ENCODE measurements at regions not wholly inside any gene's neighbourhood (a gene's known extent, or its start where the extent isn't known, plus 50 kb on each side); places are given as distances from the start of the nearest gene placed in this dataset.

DNA sequence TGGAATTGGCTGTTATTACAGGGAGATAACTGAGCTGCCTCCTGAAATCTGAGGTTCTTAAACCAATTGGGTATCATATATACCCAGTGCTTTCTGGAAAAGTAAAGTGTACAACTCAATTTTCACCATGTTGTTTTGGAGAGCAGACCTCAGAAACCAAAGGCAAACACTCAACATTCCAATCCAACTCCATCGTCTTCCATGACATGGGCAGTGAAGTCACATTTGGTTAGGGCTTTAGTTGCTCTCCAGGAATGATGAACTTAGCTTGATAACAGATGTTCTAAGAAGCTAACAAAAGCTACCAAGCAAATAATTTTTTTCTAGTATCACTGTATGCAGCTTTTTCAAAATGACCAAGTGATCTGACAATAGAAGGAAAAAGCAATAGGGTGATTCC lies 107.0 kb upstream of the SLC35G4 start:
- peaks cover 0 to 3% of the 10 kb centered on the region in 2 experiments; a peak in 1 of 5 replicates for H3K27me3 ChIP-seq (ENCODE audit: control insufficient read depth in 2 of 2, insufficient read depth in 2 of 2, low read length in 2 of 2)
- DNase-seq (ENCODE audit: extremely low read depth in 1 of 4, low spot score in 3 of 4) (no peak), FAIRE-seq (no peak), ATAC-seq (no peak)
- CTCF ChIA-PET (ENCODE audit: low intra/inter-chr PET ratio), result no interaction called here
- no peaks in the 10 kb centered on the region for H3K9me1 ChIP-seq (ENCODE audit: control insufficient read depth, insufficient read depth, low read length)
- no peaks in the 10 kb centered on the region for H3K79me2 ChIP-seq (ENCODE audit: control insufficient read depth, insufficient read depth, low read length)
- no peaks in the 10 kb centered on the region for H3K4me1 ChIP-seq (replicated peaks in 1 of 2; ENCODE audit: control insufficient read depth in 2 of 2, insufficient read depth in 2 of 2, low read length in 2 of 2)
- H3K4me2 ChIP-seq (ENCODE audit: insufficient read depth, low read length), result no peak overlapping the region
- no peak overlapping the region for H3K4me3 ChIP-seq
- TF ChIP-seq CBX5 (IDR thresholded peaks at IDR 0.05; ENCODE audit: borderline replicate concordance, low read depth), result no peak
- no peak for TF ChIP-seq ZNF408 (CRISPR knock-in tag; IDR thresholded peaks at IDR 0.05; ENCODE audit: low read depth)
- no peak for TF ChIP-seq THAP12 (CRISPR knock-in tag; IDR thresholded peaks at IDR 0.05)
- no peak for TF ChIP-seq CHD1 (IDR thresholded peaks at IDR 0.05; ENCODE audit: low read length)
- TF ChIP-seq, protein P1, sequence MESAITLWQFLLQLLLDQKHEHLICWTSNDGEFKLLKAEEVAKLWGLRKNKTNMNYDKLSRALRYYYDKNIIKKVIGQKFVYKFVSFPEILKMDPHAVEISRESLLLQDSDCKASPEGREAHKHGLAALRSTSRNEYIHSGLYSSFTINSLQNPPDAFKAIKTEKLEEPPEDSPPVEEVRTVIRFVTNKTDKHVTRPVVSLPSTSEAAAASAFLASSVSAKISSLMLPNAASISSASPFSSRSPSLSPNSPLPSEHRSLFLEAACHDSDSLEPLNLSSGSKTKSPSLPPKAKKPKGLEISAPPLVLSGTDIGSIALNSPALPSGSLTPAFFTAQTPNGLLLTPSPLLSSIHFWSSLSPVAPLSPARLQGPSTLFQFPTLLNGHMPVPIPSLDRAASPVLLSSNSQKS (CRISPR knock-in tag; IDR thresholded peaks at IDR 0.05), result no peak
- TF ChIP-seq BRF1 (IDR thresholded peaks at IDR 0.05; ENCODE audit: borderline replicate concordance, extremely low read depth, insufficient read length), result no peak
- H3K36me3 ChIP-seq (ENCODE audit: control insufficient read depth, insufficient read depth, low read length), result no peaks in the 10 kb centered on the region
- 0% methylated on average over 1 of the region's 1 CpG for WGBS (ENCODE audit: insufficient coverage, low coverage, missing lambda C conversion rate)
- no peaks in the 10 kb centered on the region for H3K9me3 ChIP-seq (replicated peaks; ENCODE audit: control insufficient read depth, insufficient read depth, low read depth, low read length)
- H3K27ac ChIP-seq (ENCODE audit: extremely low read depth, low read depth, low read length), result no peak overlapping the region
- in situ Hi-C loops (cut with MboI) (no loop called here), intact Hi-C loops (cut with micrococcal nuclease) (no loop called here)
- H2AFZ ChIP-seq (ENCODE audit: low read depth, low read length), result no peak overlapping the region
- no TSS peak for BruUV-seq (replicated peaks)
- POLR2A ChIA-PET, result no interaction called here
- H4K20me1 ChIP-seq (replicated peaks; ENCODE audit: control insufficient read depth, insufficient read depth, low read length), result no peaks in the 10 kb centered on the region; the same call in 1 of the 2 replicates
- no peak overlapping the region for H3K9ac ChIP-seq (ENCODE audit: insufficient read depth in 1 of 2, low read depth in 2 of 2, low read length in 2 of 2)

All from K562 (cell line).